GM21619 (cell line): ENCODE measurements at regions not wholly inside any gene's neighbourhood (a gene's known extent, or its start where the extent isn't known, plus 50 kb on each side); places are given as distances from the start of the nearest gene placed in this dataset.

Experiments
- ATAC-seq: cut with Tn5 transposase; IDR thresholded peaks from one replicate; pipeline ENCODE4 v1.9.1; 2021; ENCODE audit not compliant: unreplicated experiment

GRCh38 chr5:74167930-74168315 is 472.6 kb downstream of the ENC1 start:
- no peak for ATAC-seq

GRCh38 chr5:74167206-74167929 is 473.2 kb downstream of the ENC1 start:
- no peak for ATAC-seq

- no peak for ATAC-seq
Observed at GRCh38 chr5:74166064-74166463, 474.5 kb downstream of the ENC1 start.

- no peak for ATAC-seq
Observed at GRCh38 chr5:74164725-74165235, 475.7 kb downstream of the ENC1 start.

GRCh38 chr5:74162524-74162923 is 478.0 kb downstream of the ENC1 start:
- no peak for ATAC-seq

GRCh38 chr5:74161170-74161569 is 479.4 kb downstream of the ENC1 start:
- ATAC-seq, result no peak

GRCh38 chr5:74156728-74157383 is 483.7 kb downstream of the ENC1 start:
- ATAC-seq, result no peak

GRCh38 chr5:74155501-74155900 is 485.0 kb downstream of the ENC1 start:
- ATAC-seq, result no peak

GRCh38 chr5:74154526-74154925 is 486.0 kb downstream of the ENC1 start:
- ATAC-seq, result no peak

- no peak for ATAC-seq
Observed at GRCh38 chr5:74153255-74153790, 487.2 kb downstream of the ENC1 start.

- no peak for ATAC-seq
Observed at GRCh38 chr5:74152625-74153254, 487.8 kb downstream of the ENC1 start.

- ATAC-seq, result no peak
Observed at GRCh38 chr5:74152136-74152535, 488.4 kb downstream of the ENC1 start.

GRCh38 chr5:74149395-74149794 is 491.1 kb downstream of the ENC1 start:
- ATAC-seq, result no peak

GRCh38 chr5:74148321-74148720 is 492.2 kb downstream of the ENC1 start:
- no peak for ATAC-seq

GRCh38 chr5:74146796-74147195 is 493.7 kb downstream of the ENC1 start:
- no peak for ATAC-seq

- no peak for ATAC-seq
Observed at GRCh38 chr5:74145951-74146350, 494.6 kb downstream of the ENC1 start.

- no peak for ATAC-seq
Observed at GRCh38 chr5:74143721-74144330, 496.7 kb downstream of the ENC1 start.

GRCh38 chr5:74143151-74143550 is 497.4 kb downstream of the ENC1 start:
- no peak for ATAC-seq

- no peak for ATAC-seq
Observed at GRCh38 chr5:74141053-74141452, 499.5 kb downstream of the ENC1 start.

- ATAC-seq, result no peak
Observed at GRCh38 chr5:74140409-74140808, 500.1 kb downstream of the ENC1 start.

- no peak for ATAC-seq
Observed at GRCh38 chr5:74139589-74139988, 500.9 kb downstream of the ENC1 start.
